ENCODE measurements at regions not wholly inside any gene's neighbourhood (a gene's known extent, or its start where the extent isn't known, plus 50 kb on each side); places are given as distances from the start of the nearest gene placed in this dataset.

GRCh38 chr4:81743731-81744435, 272.2 kb upstream of the RASGEF1B start:
- no peak for TF ChIP-seq CTCF (IDR thresholded peaks at IDR 0.05; ENCODE audit: low read length)
- TF ChIP-seq EZH2 (IDR thresholded peaks at IDR 0.05; ENCODE audit: borderline replicate concordance, low read length): no peak

All from OCI-LY1 (cell line).